HK-2 (cell line): ENCODE measurements at regions not wholly inside any gene's neighbourhood (a gene's known extent, or its start where the extent isn't known, plus 50 kb on each side); places are given as distances from the start of the nearest gene placed in this dataset.
"Not testable (repeated sequence)": the region's sequence is repeated elsewhere in the genome, so short reads cannot be mapped to it uniquely, and the experiment has no call there.

Experiments used
- DNase-seq: peaks from one replicate; pipeline ENCODE4 v3.0.0-alpha.2; 2018; ENCODE audit not compliant: unreplicated experiment

- DNase-seq = no peak
Observed at GRCh38 chr2:3036432-3037125, 341.0 kb downstream of the EIPR1 start.

GRCh38 chr2:3035385-3036050 is 342.1 kb downstream of the EIPR1 start:
- no peak for DNase-seq

- no peak for DNase-seq
Observed at GRCh38 chr2:3034856-3035255, 342.8 kb downstream of the EIPR1 start.

GRCh38 chr2:3034396-3034795 is 343.2 kb downstream of the EIPR1 start:
- DNase-seq = no peak

GRCh38 chr2:3033315-3033714 is 344.3 kb downstream of the EIPR1 start:
- no peak for DNase-seq

GRCh38 chr2:3030791-3031190 is 346.8 kb downstream of the EIPR1 start:
- DNase-seq = not testable (repeated sequence)

- no peak for DNase-seq
Observed at GRCh38 chr2:3025984-3026383, 351.6 kb downstream of the EIPR1 start.

- DNase-seq = no peak
Observed at GRCh38 chr2:3025261-3025660, 352.4 kb downstream of the EIPR1 start.

- no peak for DNase-seq
Observed at GRCh38 chr2:3024401-3024935, 353.1 kb downstream of the EIPR1 start.

GRCh38 chr2:3023531-3023930 is 354.1 kb downstream of the EIPR1 start:
- no peak for DNase-seq

GRCh38 chr2:3022841-3023372 is 354.7 kb downstream of the EIPR1 start:
- no peak for DNase-seq

- DNase-seq = no peak
Observed at GRCh38 chr2:3021720-3022119, 355.9 kb downstream of the EIPR1 start.

- no peak for DNase-seq
Observed at GRCh38 chr2:3010001-3010400, 367.6 kb downstream of the EIPR1 start.

GRCh38 chr2:3009483-3009882 is 368.1 kb downstream of the EIPR1 start:
- DNase-seq = no peak

- no peak for DNase-seq
Observed at GRCh38 chr2:3009005-3009404, 368.6 kb downstream of the EIPR1 start.

GRCh38 chr2:3008561-3008960 is 369.1 kb downstream of the EIPR1 start:
- no peak for DNase-seq

- no peak for DNase-seq
Observed at GRCh38 chr2:3007135-3007534, 370.5 kb downstream of the EIPR1 start.

GRCh38 chr2:3005859-3006501 is 371.6 kb downstream of the EIPR1 start:
- no peak for DNase-seq

- DNase-seq = no peak
Observed at GRCh38 chr2:3001615-3002560, 375.7 kb downstream of the EIPR1 start.

GRCh38 chr2:3000968-3001367 is 376.6 kb downstream of the EIPR1 start:
- DNase-seq = no peak

GRCh38 chr2:3000125-3000524 is 377.5 kb downstream of the EIPR1 start:
- DNase-seq = no peak
